Tibial artery (tissue), 4 donors: ENCODE measurements at regions not wholly inside any gene's neighbourhood (a gene's known extent, or its start where the extent isn't known, plus 50 kb on each side); places are given as distances from the start of the nearest gene placed in this dataset.
"Not testable (repeated sequence)": the region's sequence is repeated elsewhere in the genome, so short reads cannot be mapped to it uniquely, and the experiment has no call there.

ENCODE experiments used
- DNase-seq, 2 donors: peaks; one replicate each; pipeline ENCODE4 v3.0.0-alpha.2; 2019
- H3K27ac ChIP-seq, 2 donors: fragments of 200-600 bp; sonication (generic) in 1 of 2; 1 replicate in 1 of 2; 2 replicates in 1 of 2; pipeline ENCODE4 v1.5.1; 2018 to 2019; ENCODE audit warnings: mild to moderate bottlenecking in 1 of 2
- H3K27me3 ChIP-seq, 2 donors: fragments of 200-600 bp; sonication (generic) in 1 of 2; one replicate each; pipeline versions ENCODE4 v1.5.1 to v1.6.0; 2016 to 2019
- H3K36me3 ChIP-seq, 3 donors: fragments of 200-600 bp; sonication (generic) in 2 of 3; one replicate each; pipeline ENCODE4 v1.5.1; 2016 to 2019; ENCODE audit warnings: mild to moderate bottlenecking in 2 of 3
- H3K4me1 ChIP-seq, 4 donors: fragments of 200-600 bp; sonication (generic) in 2 of 4; 1 replicate in 3 of 4; 2 replicates in 1 of 4; pipeline ENCODE4 v1.5.1; 2016 to 2019
- H3K4me3 ChIP-seq, 2 donors: fragments of 200-600 bp; sonication (generic) in 1 of 2; 1 replicate in 1 of 2; 2 replicates in 1 of 2; pipeline ENCODE4 v1.5.1; 2018 to 2019; ENCODE audit warnings: mild to moderate bottlenecking in 2 of 2
- H3K9me3 ChIP-seq, 3 donors: fragments of 200-600 bp; sonication (generic) in 1 of 3; one replicate each; pipeline ENCODE4 v1.5.1; 2016 to 2019
- CTCF ChIP-seq, 2 experiments: fragments of 200-600 bp in 1 of 2; fragments of 450-650 bp in 1 of 2; IDR thresholded peaks; one replicate each; pipeline ENCODE4 v1.5.1; 2017 to 2019; ENCODE audit warnings: antibody characterized with exemption in 2 of 2, mild to moderate bottlenecking in 1 of 2, moderate library complexity in 1 of 2
- intact Hi-C: fragments of 100-400 bp; cut with DNase I; formaldehyde crosslinking; loops from one replicate; pipeline ENCODE4 v1.15.0; 2023; ENCODE audit warnings: low total_unique reads

DNA sequence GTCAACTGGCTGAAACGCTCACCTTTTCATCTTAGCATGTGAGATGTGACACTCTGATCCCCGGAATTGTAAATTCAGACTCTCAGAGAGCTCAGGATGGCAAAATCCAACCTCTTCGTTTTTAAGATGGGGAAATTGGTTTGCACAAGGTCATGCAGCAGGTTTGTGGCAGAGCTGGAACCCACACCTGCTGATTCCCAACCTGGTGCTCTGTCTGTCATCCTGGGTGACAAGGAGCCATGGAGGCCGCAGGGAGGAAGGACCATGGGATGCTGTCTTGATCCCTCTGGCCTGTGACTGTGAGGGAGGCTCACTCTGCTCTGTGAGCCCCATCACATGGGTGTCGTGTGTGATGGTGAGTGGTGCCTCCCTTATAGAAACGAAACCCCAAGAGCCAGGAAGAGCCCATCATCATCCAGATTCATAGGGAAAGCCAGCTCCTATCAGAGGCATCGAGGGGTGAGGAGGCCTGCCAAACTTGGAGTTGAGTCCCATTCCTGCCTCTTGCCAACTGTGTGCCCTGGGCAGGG, 87.4 kb upstream of the SYT13 start:
- Histone ChIP-seq H3K4me1 (peaks cover 0 to 4% (median 0%) of the 10 kb centered on the region in 4 donors), H3K9me3 (no peaks in the 10 kb centered on the region), H3K27me3 (peaks cover 0 to 25% of the 10 kb centered on the region in 2 donors), H3K27ac (no peak overlapping the region), H3K4me3 (no peak overlapping the region), H3K36me3 (no peaks in the 10 kb centered on the region)
- intact Hi-C loops: loop anchor here (5.0 to 10.0 kb wide), 2 partner anchors 281 to 399 kb away; no protein-coding TSS in a partner anchor
- no peak for TF ChIP-seq CTCF (IDR thresholded peaks at IDR 0.05)
- no peak for DNase-seq

- H3K27me3 ChIP-seq: peaks cover 0 to 26% of the 10 kb centered on the region in 2 donors
- H3K36me3 ChIP-seq, H3K4me1 ChIP-seq, H3K27ac ChIP-seq, H3K4me3 ChIP-seq, H3K9me3 ChIP-seq, DNase-seq: not testable (repeated sequence)
- intact Hi-C loops: loop anchor here (5.0 to 10.0 kb wide), 2 partner anchors 282 to 400 kb away; no protein-coding TSS in a partner anchor
Observed at GRCh38 chr11:45372414-45372813, 86.3 kb upstream of the SYT13 start.

GRCh38 chr11:45371251-45372115, 85.3 kb upstream of the SYT13 start:
- DNase-seq: peak; percentile 50 to 77
- H3K27me3 ChIP-seq: peaks cover 0 to 26% of the 10 kb centered on the region in 2 donors
- no peaks in the 10 kb centered on the region for H3K9me3 ChIP-seq
- intact Hi-C loops: loop anchor here (5.0 to 10.0 kb wide), 2 partner anchors 283 to 401 kb away; no protein-coding TSS in a partner anchor
- no peaks in the 10 kb centered on the region for H3K36me3 ChIP-seq
- no peak overlapping the region for H3K27ac ChIP-seq
- no peak overlapping the region for H3K4me3 ChIP-seq
- H3K4me1 ChIP-seq: peaks cover 0 to 4% (median 0%) of the 10 kb centered on the region in 4 donors
- TF ChIP-seq CTCF (IDR thresholded peaks at IDR 0.05): peak; percentile 85 to 94

- no peaks in the 10 kb centered on the region for H3K36me3 ChIP-seq
- no peak overlapping the region for H3K27ac ChIP-seq
- no peak for DNase-seq
- H3K9me3 ChIP-seq: no peaks in the 10 kb centered on the region
- peaks cover 0 to 26% of the 10 kb centered on the region in 2 donors for H3K27me3 ChIP-seq
- peaks cover 0 to 4% (median 0%) of the 10 kb centered on the region in 4 donors for H3K4me1 ChIP-seq
- intact Hi-C loops: no loop called here
- no peak for TF ChIP-seq CTCF (IDR thresholded peaks at IDR 0.05)
- no peak overlapping the region for H3K4me3 ChIP-seq
Observed at GRCh38 chr11:45369313-45369712, 83.2 kb upstream of the SYT13 start.

DNA sequence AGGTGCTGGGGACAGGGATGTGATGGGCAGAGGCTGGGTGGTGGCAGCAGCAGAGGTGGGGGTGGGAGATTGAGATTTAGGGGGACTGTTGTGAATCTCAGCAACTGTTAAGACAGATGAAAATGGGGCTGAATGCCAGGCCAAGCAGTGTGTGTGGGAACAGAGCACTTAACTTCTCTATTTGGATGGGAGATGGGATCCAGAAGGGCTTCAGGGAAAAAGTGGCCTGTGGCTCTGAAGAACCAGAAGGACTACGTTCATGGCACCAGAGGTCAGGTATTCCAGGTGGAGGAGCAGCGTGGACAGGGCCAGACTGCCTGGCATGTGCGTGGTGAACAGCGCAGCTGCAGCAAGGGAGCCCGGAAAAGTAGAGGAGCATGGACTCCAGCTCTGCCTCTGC, 82.6 kb upstream of the SYT13 start:
- DNase-seq: no peak
- Histone ChIP-seq H3K4me3 (no peak overlapping the region), H3K27ac (no peak overlapping the region), H3K9me3 (no peaks in the 10 kb centered on the region), H3K36me3 (no peaks in the 10 kb centered on the region), H3K4me1 (peaks cover 0 to 4% (median 0%) of the 10 kb centered on the region in 4 donors), H3K27me3 (peaks cover 0 to 26% of the 10 kb centered on the region in 2 donors)
- intact Hi-C loops: no loop called here
- no peak for TF ChIP-seq CTCF (IDR thresholded peaks at IDR 0.05)

- DNase-seq: no peak
- Histone ChIP-seq H3K9me3 (no peaks in the 10 kb centered on the region), H3K36me3 (no peaks in the 10 kb centered on the region), H3K27me3 (peaks cover 0 to 26% of the 10 kb centered on the region in 2 donors), H3K27ac (no peak overlapping the region), H3K4me3 (no peak overlapping the region), H3K4me1 (peaks cover 0 to 4% (median 0%) of the 10 kb centered on the region in 4 donors)
- TF ChIP-seq CTCF (IDR thresholded peaks at IDR 0.05): no peak
- intact Hi-C loops: no loop called here
Observed at GRCh38 chr11:45366619-45367190, 80.6 kb upstream of the SYT13 start.
